ENCODE measurements at regions not wholly inside any gene's neighbourhood (a gene's known extent, or its start where the extent isn't known, plus 50 kb on each side); places are given as distances from the start of the nearest gene placed in this dataset.
A peak's percentile ranks its signal among the peaks of the same experiment; 100 is the strongest.

DNA sequence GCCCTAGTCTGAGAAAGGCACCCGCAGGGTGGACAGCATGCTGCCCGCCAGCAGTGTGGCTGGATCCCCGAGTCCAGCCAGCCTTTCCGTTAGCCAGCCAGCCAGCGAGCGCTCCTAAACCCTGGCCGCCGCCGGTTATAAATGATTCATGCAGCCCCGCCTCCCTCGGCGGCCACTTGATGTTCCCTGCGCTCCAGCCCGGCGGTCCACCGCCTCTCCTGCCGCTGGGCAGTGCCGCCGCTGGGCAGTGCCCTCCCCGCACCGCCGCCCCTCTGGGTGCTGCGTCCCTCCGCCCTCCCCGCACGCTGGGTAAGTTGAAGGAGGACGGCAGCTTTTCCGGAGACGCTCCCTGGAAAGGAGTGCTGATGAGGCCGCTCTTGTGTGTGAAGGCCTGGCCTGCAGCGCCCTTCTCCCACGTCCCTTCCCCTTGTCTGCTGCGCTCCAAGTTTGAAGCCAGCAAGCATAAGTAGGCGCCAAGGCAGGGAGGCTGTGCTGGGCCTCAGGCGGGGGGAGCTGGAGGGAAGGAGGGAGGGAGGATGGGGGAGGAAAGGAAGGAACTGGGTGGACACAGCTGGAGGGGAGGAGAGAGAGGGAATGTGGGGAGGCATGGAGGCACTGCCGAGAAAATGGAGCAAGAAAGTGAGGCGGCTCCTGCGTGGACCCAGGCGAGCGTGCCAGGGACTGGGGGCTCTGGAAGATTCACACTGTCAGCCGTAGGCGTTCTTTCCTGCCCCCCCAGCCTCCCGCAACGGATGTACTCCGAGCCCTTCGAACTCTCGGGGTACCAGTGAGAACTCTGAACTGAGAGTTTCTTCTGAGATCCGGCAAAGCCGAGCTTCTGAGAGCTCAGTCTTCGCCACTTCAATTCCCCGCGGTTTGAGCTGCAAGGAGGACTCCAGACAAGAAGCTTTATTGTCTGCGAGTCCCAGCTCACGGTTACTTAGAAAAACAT, 131.9 kb downstream of the GLI2 start:
- peak; percentile 77 for DNase-seq

DNA sequence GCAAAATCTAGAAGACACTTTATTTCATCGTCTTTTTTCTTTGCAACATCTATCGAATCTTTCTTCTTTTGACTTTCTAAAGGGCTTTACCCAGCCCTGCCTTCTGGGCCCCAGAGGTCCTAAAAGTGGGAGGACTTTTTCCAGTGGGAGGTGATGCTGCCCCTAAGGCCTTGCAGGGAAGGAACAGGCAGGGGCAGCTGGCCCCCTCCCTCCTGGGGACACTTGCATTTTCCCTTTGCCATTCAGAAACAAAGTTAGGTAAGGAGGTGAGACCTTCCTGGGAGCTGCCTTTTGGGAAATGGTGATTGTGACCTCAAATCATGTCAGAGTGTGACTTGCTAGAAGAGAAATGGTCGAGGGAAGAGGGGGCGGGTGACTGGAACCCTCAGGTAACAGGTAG, 132.7 kb downstream of the GLI2 start:
- no peak for DNase-seq

DNA sequence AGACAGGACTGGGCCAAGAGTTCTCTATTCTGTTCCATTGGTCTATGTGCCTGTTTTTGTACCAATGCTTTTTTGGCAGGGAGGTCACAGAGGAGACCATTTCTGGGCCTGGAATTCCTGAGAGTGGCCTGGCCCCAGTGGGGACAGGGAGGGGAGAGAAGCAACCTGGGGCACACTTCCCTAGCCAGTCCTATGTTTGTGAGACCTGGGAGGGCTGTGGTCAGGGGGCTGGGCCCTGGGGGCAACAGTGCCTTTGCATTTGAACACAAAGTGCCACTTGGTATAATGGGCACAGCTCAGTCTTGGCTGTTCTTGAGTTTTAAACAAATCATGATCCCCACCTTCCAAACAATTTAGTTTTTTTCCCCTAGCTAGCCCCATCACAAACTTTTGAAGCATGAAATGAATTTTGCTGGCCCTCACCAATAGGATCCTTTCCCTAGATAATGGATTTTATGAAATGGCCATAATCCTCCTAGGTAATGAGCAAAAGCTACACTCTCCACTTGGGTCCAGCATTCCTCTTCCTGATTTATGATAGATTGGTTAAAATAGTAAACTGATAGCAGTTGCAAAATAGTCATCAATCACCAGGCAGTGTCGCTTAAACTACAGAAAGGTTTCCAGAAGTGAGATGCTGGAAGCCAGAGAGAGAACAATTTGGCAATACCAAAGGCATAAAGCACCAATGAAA, 133.5 kb downstream of the GLI2 start:
- DNase-seq = no peak

DNA sequence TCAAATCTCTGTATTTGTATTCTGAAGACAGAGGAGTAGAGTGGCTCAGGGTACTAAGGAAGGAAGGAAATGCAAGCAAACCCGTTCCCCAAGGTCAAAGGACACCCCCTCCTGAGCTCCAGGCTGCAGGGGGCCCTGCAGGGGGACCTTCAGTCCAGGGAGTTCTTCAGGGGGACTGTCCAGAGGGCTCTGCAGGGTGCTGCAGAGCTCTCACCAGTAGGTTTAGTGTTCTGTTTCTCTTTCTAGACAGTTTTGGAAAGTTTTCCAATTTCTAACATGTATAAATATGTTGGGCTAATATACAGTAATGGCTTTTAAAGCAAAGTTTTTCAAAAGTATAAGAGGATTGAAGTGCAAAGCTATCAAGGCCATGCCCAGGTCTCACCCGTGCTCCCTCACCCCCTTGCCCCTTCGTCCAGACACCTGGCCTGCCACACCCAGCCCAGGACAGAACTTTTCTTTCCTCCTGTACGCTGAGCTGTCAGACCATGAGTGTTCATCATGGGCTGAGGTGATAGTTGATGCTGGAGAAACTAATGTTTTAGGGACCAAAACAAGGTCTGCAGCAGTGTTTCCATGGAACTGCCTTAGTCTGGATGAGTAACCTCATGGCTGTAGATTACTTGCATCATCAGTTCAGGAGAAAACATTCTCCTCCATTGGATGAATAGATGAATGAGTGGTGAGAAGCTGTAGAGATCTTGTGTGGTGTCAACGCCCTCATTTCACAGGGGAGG, 134.2 kb downstream of the GLI2 start:
- no peak for DNase-seq

DNA sequence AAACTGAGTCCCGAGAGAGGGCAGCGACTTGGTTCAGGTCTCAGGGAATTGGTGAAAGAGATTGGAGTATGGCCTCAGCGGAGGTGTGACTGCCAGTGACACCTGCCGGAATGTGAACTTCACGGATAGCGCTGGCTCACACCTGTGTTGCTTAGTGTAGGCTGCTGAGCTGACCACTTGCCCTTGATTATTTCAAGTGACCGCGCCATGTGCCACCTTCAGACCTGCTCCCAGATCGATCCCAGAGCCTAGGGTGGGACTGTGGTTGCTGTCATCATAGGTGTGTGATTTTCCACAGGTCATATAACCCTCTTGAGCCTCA, 134.8 kb downstream of the GLI2 start:
- no peak for DNase-seq

DNA sequence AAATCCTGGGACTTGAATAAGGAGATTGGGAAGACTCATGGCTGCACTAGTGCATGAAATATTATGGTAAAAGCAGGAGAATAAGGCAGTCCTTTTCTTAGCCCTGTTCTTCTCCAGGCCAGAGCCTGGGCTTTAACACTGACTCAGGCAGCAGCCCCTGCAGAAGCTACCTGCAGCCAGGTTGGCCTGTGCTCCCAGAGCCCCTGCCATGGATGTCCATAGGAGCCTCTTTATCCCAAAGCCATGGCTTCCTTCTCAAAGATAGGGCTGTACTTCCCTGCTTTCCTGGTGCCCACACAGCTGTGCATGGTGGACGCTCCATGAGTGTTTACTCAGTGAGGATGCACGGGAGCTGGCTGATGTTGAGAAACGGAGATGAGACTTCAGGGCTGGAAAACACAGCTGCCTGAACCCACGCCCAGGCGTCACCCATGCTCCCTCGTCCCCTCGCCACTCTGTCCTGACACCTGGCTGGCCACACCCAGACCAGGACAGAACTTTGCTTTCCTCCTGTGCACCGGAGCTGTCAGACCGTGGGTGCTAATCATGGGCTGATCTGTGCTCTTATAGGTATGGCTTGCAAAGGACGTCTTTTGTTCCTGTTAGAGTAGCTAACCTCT, 135.5 kb downstream of the GLI2 start:
- DNase-seq = no peak

DNA sequence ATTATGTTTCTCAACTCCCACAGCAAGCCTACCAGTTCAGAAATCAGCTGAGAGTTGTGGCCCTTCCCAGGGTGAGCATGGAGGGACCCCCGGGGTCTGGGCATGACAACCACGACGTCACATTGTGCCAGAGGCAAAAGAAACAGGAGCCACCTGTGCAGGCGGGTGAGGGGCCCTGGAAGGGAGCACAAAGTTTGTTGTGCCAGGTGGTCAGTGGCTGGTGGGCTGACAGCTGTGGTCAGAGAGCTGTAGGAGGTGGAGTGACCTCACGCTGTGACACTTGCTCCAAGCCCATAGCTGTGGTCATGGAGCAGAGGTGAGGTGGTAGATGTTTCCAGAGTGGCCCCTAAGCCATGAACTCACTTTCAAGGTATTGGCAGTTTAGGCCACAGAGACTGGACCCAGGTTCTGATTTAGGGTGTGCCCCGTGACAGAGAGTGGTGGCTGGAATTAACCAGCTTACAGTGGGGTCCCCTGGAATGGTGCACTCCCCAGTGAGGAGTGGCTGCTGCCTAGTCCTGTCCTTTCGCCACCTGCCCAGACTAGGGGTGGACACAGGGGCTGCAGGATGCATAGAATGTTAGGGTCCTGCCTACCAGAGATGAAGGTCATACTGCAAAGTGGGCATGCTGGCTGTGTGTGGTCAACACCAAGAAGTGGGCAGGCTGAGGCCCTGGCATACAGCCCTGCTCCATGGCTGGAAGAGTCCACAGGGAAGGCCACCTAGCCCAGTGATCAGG, 136.4 kb downstream of the GLI2 start:
- DNase-seq = no peak

DNA sequence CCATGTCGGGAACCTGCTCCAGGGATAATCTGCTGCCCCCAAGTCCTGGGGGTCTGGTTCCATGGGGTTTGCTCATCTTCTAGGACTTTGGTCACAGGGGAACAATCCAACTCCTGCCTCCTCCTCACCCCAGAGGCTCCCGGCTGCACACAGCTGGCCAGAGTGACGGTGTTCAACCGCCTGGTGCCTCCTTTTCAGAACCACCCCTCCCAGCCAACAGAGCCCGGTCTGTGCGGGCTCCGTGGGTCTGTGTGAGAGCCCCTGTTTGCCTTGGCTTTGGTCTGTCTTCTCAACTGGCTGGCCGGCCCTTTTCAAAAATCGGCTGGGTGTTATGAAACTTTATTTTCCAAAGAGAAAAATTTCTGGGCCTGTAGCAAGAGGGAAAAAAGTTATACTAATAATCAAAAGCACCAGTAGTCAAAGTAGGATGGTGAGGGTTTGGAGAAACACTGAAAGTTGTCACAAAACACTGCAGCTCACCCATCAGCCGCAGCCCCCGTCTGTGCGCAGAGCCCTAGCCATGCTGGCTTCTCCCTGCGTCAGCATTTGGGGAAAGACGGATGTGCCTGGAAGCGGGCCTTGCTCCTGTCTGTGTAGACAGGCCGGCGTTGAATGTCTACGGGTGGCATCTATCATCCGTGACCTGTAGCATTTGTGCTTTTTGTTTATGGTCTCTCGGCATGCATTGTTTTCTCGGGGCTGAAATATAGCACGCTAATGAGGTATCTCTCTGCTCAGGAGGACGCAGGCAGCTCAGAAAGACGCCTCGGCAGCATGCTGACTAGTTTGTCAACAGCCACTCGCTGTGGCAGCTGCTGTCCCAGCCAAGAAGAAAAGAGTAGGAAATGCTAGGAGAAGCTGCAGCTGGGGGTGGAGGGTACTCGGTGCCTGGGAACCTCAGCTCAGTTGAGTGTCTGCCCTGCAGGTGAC, 138.6 kb downstream of the GLI2 start:
- DNase-seq = peak; percentile 8

DNA sequence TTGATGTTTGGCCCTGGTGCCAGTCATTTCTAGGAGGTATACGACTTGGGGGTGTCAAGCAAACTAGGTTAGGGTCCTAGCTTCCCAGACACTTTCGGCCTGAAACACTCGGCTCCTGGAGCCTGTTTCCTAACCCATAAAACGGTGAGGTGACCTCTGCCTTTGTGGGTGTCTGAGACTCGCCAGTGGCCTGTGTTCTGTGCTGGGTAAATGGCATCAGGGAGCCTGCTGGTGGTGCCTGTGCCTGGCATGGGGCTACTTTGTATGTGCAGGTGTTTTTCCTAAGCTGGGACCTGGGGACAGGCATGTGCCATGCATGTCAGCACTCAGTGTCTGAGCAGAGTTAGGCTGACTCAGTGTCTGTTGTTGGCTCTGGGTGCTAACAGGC, 139.2 kb downstream of the GLI2 start:
- no peak for DNase-seq

DNA sequence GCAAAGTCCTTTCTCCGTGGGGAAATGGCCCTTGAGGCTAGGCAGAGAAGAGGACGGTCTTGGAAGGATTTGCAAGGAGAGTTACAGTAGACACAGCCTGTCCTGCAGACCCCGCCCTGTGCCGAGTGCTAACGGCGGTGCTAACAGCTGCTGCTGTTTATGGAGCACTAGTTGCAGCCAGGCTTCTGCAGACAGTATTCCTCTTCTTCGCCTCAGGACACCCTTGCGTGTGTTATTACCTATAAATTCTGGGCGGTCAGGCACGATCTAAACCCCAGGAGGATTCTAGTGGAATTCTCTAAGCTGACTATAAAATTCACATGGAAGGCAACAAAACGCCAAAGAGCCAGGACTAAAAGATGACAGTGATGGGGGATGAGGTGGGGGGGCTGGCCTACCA, 139.8 kb downstream of the GLI2 start:
- DNase-seq = no peak

DNA sequence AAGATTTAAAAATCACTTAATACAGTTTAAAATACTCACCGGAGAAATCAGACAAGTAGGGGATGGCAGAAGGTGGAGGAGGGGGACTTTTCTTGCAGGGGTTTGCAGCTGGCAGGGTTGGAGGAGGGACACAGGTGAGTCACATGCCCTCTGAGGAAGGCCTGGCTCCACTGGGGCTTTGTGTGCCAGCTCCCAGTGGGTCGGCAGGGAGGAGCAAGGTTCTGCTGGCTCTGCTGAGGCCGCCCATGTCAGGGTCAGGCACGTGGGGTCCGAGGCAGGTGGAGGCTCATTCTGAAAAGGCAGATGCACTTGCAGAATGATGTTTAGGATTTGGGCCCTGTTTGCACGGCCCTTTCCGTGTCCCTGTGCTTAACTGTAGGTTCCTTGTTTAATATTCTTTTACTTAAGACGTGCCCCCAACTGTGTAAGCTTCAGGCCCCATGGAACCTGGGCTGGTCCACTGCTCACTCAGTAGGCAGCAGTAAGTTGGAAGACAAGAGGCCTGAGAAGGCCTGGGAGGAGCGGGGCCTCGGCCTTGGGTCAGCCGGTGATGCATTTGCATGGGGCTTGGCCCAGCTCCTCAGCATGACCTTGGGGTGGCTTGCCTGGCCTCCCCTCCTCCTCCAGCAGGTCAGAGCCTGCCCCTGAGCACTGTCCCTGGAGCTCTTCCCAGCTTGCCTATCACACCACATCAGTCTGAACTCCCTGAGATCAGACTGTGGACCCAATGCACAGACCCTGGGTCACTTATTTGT, 141.0 kb downstream of the GLI2 start:
- DNase-seq = no peak

DNA sequence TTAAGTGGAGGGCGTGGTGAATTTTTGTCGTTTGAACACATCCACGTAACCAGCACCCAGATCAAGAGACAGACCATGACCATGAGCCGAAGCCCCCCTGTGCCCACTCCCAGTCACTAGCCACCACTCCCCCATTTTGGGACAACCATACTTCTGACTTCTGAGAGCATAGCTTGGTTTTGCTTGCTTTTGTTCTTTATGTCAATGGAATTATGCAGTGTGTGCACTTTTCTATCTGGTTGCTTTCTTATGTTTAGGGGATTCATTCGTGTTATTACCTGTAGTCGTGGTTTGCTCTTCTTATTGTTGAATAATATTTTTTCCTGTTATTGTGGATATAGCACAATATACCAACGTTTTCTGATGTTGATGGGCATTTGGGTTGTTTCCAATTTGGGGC, 141.7 kb downstream of the GLI2 start:
- DNase-seq = no peak

DNA sequence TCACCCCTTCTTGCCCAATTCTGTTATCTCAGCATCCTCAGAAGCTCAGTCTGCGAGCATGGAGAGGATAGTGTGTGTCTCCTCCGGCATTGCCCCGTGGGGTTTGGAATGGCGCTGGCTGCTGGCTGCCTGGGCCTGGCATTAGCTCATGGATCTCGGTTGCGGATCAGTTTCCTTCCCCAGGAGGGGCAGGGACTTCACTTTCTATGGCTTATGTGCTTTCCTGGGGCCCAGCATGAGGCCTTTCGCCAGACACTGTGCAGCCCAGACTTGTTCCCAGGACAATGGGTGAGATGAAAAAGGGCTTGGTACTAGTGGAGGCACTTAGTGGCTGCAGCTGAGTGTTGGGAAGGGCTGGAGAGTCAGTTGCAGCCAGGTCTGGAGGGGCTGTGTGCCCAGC, 143.3 kb downstream of the GLI2 start:
- no peak for DNase-seq

DNA sequence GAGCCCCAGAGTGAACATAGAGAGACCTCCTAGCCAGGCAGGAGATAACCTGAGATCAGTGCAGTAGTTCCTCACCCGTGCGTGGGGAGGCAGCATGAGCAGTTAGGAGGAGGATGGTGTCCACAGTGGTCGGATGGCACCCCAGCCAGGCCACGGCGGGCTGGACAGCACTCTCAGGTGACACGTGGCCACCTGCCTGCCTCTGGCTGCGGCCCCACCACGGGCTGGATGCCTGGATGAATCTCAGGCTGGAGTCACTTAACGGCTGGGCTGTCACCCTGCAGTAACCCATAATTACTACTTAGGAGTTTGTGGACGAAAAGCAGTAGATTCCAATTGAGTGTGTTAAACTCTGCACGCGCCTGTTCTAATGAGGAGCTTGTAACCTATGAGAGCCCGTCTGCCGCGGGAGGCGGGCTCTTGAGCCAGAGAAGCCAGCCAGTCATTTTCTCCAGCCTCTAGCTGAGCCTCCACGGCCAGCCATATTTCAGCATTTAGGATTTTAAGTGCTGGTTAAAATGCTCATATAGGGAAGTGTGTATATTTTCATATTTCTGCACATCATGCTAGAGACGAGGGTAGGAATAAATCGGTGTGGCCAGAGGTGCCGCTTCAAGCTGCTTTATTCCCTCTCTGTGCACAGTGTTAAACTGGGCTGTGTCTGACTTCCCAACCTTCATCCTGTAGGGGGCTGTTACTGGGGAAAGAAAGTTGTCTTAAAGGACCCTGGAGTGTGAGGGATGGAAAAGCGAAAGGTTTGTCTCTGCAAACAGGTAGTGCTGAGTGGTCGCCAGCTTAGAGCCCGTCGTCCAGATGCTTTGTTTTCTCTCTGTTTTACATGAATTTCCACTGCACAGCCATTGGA, 144.0 kb downstream of the GLI2 start:
- peak; percentile 36 for DNase-seq

DNA sequence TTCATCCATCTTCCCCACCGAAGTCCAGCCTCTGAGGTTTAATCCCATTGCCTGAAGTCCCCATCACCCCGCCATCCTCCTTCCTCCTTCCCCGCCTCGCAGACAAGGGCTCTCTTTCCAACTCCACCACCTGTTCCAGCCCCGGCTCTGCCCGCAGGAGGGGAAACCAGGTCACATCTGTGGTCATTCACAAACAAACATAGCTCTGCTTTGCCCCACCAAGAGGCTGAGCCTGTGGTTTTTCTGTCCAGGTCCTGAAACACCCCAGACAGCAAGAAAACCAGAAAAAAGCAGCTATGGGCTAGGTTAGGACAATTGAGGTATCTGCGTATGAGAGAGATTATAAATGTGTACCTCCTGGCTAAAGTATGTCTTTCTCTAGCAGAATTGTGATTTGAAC, 144.7 kb downstream of the GLI2 start:
- DNase-seq = no peak

DNA sequence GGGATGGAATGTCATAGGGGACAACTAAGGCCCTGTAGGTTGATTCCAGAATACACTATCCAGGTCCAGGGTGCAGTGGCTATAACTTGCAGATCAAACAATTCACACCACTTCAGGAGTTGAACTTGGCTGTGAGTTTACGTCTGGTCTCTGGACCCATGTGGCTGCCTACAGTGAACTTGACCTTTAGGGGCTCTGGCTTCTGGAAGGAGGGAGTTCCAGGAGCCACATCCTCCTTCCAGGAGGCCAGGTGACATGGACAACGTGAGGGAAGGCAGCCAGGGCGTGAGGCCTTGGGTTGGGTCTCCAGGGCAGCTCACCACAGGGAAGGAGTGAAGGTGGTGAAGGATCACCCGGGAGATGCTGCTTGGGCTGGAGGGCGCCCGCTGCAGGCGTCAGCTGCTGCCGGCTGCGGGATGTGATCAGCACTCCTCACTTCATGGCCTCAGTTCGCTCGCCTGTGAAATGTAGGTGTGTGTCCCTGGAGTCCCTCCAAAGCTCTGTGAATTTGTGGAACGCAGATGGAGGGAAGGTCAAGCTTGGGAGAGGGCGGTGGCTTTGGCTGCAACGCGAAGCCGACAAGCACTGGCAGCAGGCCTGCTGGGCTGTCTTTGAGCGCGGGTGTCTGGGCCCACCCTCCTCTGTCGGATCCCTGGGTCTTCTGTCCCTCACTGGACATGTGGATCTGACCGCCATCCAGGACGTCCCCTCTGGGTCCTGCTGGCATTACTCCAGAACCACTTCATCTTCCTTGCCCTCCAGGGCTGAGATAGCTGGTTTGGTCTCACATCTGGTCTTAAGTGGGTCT, 146.5 kb downstream of the GLI2 start:
- DNase-seq = no peak

DNA sequence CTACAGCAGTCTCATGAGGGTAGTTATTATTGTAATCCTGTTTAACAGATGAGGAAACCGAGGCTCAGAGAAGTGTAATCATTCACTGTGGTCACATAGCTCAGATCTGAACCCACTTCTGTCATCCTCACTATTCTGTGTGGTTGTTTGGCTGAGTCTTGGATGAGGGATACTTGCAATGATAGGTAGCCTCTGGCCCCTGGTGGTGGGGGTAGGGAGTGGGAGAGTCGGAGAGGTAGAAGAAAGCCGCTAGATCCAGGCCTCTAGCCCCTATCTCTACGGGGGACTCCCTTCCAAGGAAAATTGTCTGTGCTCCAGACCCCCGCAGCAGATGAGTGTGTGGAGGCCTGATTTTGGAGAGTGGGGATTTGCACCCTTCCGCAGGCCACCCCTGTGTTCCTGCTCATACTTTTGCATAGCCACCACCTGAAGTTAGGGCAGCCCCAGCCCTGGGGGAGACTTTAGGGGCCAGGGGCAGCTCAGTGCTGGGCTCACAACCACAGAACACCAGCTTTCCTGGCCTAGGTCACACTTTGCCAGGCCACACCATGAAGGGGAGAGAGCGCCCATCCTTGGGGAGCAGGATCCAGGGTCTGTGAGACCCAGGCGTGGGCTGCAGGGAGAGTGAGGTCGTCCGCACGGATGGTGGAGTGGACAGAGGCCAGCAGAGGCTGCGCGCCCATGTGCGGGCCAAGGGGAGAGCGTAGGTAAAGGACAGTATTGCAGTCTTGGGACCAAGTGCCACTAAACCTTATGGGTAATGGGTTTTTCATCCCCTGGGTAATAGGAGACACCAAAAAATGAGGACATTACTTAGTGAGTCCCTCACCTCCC, 148.2 kb downstream of the GLI2 start:
- DNase-seq = no peak
